Lower leg skin (tissue), 3 donors: ENCODE measurements at regions not wholly inside any gene's neighbourhood (a gene's known extent, or its start where the extent isn't known, plus 50 kb on each side); places are given as distances from the start of the nearest gene placed in this dataset.

ENCODE experiments used
- CTCF ChIP-seq, 3 donors: fragments of 450-650 bp; IDR thresholded peaks; one replicate each; pipeline ENCODE4 v1.5.1; 2016; ENCODE audit warnings: antibody characterized with exemption in 3 of 3, mild to moderate bottlenecking in 3 of 3, moderate library complexity in 2 of 3
- POLR2A ChIP-seq, 2 donors: fragments of 450-650 bp; IDR thresholded peaks; one replicate each; pipeline ENCODE4 v1.6.1; 2016 to 2017; ENCODE audit warnings: antibody characterized with exemption in 2 of 2, mild to moderate bottlenecking in 1 of 2, moderate library complexity in 1 of 2

- no peak for TF ChIP-seq CTCF (IDR thresholded peaks at IDR 0.05)
- no peak for TF ChIP-seq POLR2A (IDR thresholded peaks at IDR 0.05)
Measured at GRCh38 chr16:73951481-73951880, 345.1 kb upstream of the PSMD7 start.
